GM23338 (cell line): ENCODE measurements at regions not wholly inside any gene's neighbourhood (a gene's known extent, or its start where the extent isn't known, plus 50 kb on each side); places are given as distances from the start of the nearest gene placed in this dataset.

Source experiments
- ATAC-seq: fragments of 200-7000 bp; cut with Tn5 transposase; 3 replicates; pipeline ENCODE4 v1.9.1; 2020
- DNase-seq: peaks from one replicate; pipeline ENCODE4 v3.0.0-alpha.2; 2015; ENCODE audit warnings: low spot score
- H2AFZ ChIP-seq: fragments of 200-600 bp; sonication (generic); 2 replicates; pipeline ENCODE4 v1.8.0; 2016; ENCODE audit warnings: antibody characterized with exemption, mild to moderate bottlenecking, moderate library complexity
- H3F3A ChIP-seq: fragments of 200-600 bp; sonication (generic); replicated peaks from 2 replicates; pipeline ENCODE4 v1.8.0; 2017; ENCODE audit warnings: antibody characterized with exemption, mixed run types, low read depth
- H3K27ac ChIP-seq: fragments of 200-600 bp; sonication (generic); 2 replicates; pipeline ENCODE4 v1.6.1; 2016; ENCODE audit warnings: low read depth
- H3K27me3 ChIP-seq: fragments of 200-600 bp; sonication (generic); 2 replicates; pipeline ENCODE4 v1.8.0; 2016; ENCODE audit warnings: mild to moderate bottlenecking, mixed run types, moderate library complexity; ENCODE audit not compliant: insufficient read depth
- H3K36me3 ChIP-seq: fragments of 200-600 bp; sonication (generic); 2 replicates; pipeline ENCODE4 v1.8.0; 2016; ENCODE audit warnings: mild to moderate bottlenecking; ENCODE audit not compliant: insufficient read depth
- H3K4me1 ChIP-seq: fragments of 200-600 bp; sonication (generic); 2 replicates; pipeline ENCODE4 v1.8.0; 2016; ENCODE audit warnings: mild to moderate bottlenecking, moderate library complexity; ENCODE audit not compliant: insufficient read depth
- H3K4me2 ChIP-seq: fragments of 200-600 bp; sonication (generic); 2 replicates; pipeline ENCODE4 v1.7.1; 2017; ENCODE audit warnings: mixed run types
- H3K4me3 ChIP-seq: fragments of 200-600 bp; sonication (generic); 2 replicates; pipeline ENCODE4 v1.6.1; 2016; ENCODE audit warnings: mixed run types
- H3K79me2 ChIP-seq: fragments of 200-600 bp; sonication (generic); replicated peaks from 2 replicates; pipeline ENCODE4 v1.8.0; 2017; ENCODE audit warnings: mild to moderate bottlenecking; ENCODE audit not compliant: insufficient read depth
- H3K9me2 ChIP-seq: fragments of 200-600 bp; sonication (generic); 2 replicates; pipeline ENCODE4 v1.8.0; 2017; ENCODE audit not compliant: insufficient read depth
- H4K20me1 ChIP-seq: fragments of 200-600 bp; sonication (generic); replicated peaks from 2 replicates; pipeline ENCODE4 v1.8.0; 2017; ENCODE audit warnings: mild to moderate bottlenecking; ENCODE audit not compliant: insufficient read depth
- H3K27ac Mint-ChIP-seq: 2 replicates; pipeline ENCODE4 v1.8.0; 2020; ENCODE audit warnings: inconsistent platforms, mild to moderate bottlenecking, moderate library complexity, mixed read lengths
- H3K27me3 Mint-ChIP-seq: 3 replicates; pipeline ENCODE4 v1.8.0; 2022; ENCODE audit warnings: low read depth, mild to moderate bottlenecking, moderate library complexity, mixed read lengths, inconsistent platforms; ENCODE audit not compliant: insufficient read depth, poor library complexity
- H3K36me3 Mint-ChIP-seq: 3 replicates; pipeline ENCODE4 v1.8.0; 2021; ENCODE audit warnings: low read depth, mild to moderate bottlenecking, inconsistent platforms, moderate library complexity, mixed read lengths
- H3K4me1 Mint-ChIP-seq: 3 replicates; pipeline ENCODE4 v1.8.0; 2020; ENCODE audit warnings: mild to moderate bottlenecking, inconsistent platforms, mixed read lengths
- H3K4me3 Mint-ChIP-seq: 3 replicates; pipeline ENCODE4 v1.8.0; 2021; ENCODE audit warnings: moderate library complexity, mild to moderate bottlenecking, inconsistent platforms, mixed read lengths
- H3K9me3 Mint-ChIP-seq: 3 replicates; pipeline ENCODE4 v1.8.0; 2020; ENCODE audit warnings: moderate library complexity, mild to moderate bottlenecking, inconsistent platforms, mixed read lengths
- CREB1 ChIP-seq: fragments of 250-450 bp; sonication (Bioruptor Pico); IDR thresholded peaks from 2 replicates; pipeline ENCODE4 v1.5.0; 2020; ENCODE audit warnings: low read depth, mild to moderate bottlenecking, moderate library complexity
- EZH2 ChIP-seq: fragments of 200-600 bp; sonication (generic); IDR thresholded peaks from one replicate; pipeline ENCODE4 v1.8.0; 2017; ENCODE audit warnings: antibody characterized with exemption, mild to moderate bottlenecking, low read depth; ENCODE audit not compliant: unreplicated experiment
- EZH2phosphoT487 ChIP-seq: fragments of 200-600 bp; sonication (generic); IDR thresholded peaks from one replicate; pipeline ENCODE4 v1.8.1; 2018; ENCODE audit warnings: antibody characterized with exemption; ENCODE audit not compliant: unreplicated experiment
- JUNB ChIP-seq: IDR thresholded peaks from one replicate; pipeline ENCODE4 v1.6.1; 2016; ENCODE audit warnings: antibody characterized with exemption; ENCODE audit not compliant: unreplicated experiment
- NANOG ChIP-seq: IDR thresholded peaks from 2 replicates; pipeline ENCODE4 v1.6.1; 2016; ENCODE audit warnings: antibody characterized with exemption, borderline replicate concordance
- POLR2AphosphoS5 ChIP-seq: IDR thresholded peaks from 2 replicates; pipeline ENCODE4 v1.6.1; 2016; ENCODE audit warnings: antibody characterized with exemption, low read depth
- STAT1 ChIP-seq: IDR thresholded peaks from one replicate; pipeline ENCODE4 v1.6.1; 2016; ENCODE audit warnings: antibody characterized with exemption; ENCODE audit not compliant: unreplicated experiment
- ZNF114 ChIP-seq: fragments of 250-450 bp; sonication (Bioruptor Pico); IDR thresholded peaks from 2 replicates; pipeline ENCODE4 v1.5.0; 2020; ENCODE audit warnings: mild to moderate bottlenecking, moderate library complexity
- ZNF331 ChIP-seq: fragments of 250-450 bp; sonication (Bioruptor Pico); IDR thresholded peaks from 2 replicates; pipeline ENCODE4 v1.5.0; 2020; ENCODE audit warnings: low read depth, mild to moderate bottlenecking, moderate library complexity
- TF ChIP-seq, protein P1 (sequence below): fragments of 250-450 bp; sonication (Bioruptor Pico); IDR thresholded peaks from 2 replicates; pipeline ENCODE4 v1.5.0; 2020; ENCODE audit warnings: mild to moderate bottlenecking, moderate library complexity
- TF ChIP-seq, protein P2 (sequence below): IDR thresholded peaks from one replicate; pipeline ENCODE4 v1.6.1; 2018; ENCODE audit warnings: antibody characterized with exemption; ENCODE audit not compliant: unreplicated experiment
- TF ChIP-seq, protein P3 (sequence below): IDR thresholded peaks from 2 replicates; pipeline ENCODE4 v1.6.1; 2016; ENCODE audit warnings: antibody characterized with exemption
- TF ChIP-seq, protein P4 (sequence below), 2 experiments: fragments of 200-600 bp in 1 of 2; sonication (generic) in 1 of 2; conservative IDR thresholded peaks; 2 replicates each; pipeline versions ENCODE4 v1.5.1 to v1.6.1; 2016 to 2017; ENCODE audit warnings: antibody characterized with exemption in 2 of 2, low read depth in 2 of 2, mild to moderate bottlenecking in 2 of 2, moderate library complexity in 1 of 2

DNA sequence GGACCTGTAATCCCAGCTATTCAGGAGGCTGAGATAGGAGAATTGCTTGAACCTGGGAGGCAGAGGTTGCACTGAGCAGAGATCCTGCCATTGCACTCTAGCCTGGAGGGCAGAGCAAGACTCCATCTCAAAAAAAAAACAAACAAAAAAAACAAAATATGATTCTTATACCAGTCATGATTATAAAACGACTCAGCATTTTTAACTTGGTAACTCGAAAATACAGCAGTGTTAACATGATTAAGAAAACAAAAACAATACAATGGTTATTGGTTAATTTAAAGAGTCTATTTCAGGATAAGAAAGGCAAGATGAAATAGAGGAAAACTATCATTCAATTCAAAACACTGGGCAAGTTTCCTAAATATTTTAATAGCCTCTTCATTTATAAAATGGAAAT is 865.3 kb downstream of the PCDH7 start:
- no peak overlapping the region for H3K4me3 ChIP-seq
- no peaks in the 10 kb centered on the region for H3K27me3 ChIP-seq
- no peaks in the 10 kb centered on the region for H4K20me1 ChIP-seq
- ATAC-seq: no peak
- no peaks in the 10 kb centered on the region for H3F3A ChIP-seq
- Mint-ChIP-seq H3K27ac (no peak overlapping the region), H3K27me3 (no peaks in the 10 kb centered on the region), H3K4me3 (no peak overlapping the region), H3K4me1 (no peaks in the 10 kb centered on the region), H3K9me3 (no peaks in the 10 kb centered on the region), H3K36me3 (no peaks in the 10 kb centered on the region)
- no peaks in the 10 kb centered on the region for H3K9me2 ChIP-seq
- DNase-seq: no peak
- H3K27ac ChIP-seq: no peak overlapping the region
- H3K79me2 ChIP-seq: no peaks in the 10 kb centered on the region
- H3K36me3 ChIP-seq: no peaks in the 10 kb centered on the region
- TF ChIP-seq EZH2phosphoT487: no peak
- TF ChIP-seq, protein P1, sequence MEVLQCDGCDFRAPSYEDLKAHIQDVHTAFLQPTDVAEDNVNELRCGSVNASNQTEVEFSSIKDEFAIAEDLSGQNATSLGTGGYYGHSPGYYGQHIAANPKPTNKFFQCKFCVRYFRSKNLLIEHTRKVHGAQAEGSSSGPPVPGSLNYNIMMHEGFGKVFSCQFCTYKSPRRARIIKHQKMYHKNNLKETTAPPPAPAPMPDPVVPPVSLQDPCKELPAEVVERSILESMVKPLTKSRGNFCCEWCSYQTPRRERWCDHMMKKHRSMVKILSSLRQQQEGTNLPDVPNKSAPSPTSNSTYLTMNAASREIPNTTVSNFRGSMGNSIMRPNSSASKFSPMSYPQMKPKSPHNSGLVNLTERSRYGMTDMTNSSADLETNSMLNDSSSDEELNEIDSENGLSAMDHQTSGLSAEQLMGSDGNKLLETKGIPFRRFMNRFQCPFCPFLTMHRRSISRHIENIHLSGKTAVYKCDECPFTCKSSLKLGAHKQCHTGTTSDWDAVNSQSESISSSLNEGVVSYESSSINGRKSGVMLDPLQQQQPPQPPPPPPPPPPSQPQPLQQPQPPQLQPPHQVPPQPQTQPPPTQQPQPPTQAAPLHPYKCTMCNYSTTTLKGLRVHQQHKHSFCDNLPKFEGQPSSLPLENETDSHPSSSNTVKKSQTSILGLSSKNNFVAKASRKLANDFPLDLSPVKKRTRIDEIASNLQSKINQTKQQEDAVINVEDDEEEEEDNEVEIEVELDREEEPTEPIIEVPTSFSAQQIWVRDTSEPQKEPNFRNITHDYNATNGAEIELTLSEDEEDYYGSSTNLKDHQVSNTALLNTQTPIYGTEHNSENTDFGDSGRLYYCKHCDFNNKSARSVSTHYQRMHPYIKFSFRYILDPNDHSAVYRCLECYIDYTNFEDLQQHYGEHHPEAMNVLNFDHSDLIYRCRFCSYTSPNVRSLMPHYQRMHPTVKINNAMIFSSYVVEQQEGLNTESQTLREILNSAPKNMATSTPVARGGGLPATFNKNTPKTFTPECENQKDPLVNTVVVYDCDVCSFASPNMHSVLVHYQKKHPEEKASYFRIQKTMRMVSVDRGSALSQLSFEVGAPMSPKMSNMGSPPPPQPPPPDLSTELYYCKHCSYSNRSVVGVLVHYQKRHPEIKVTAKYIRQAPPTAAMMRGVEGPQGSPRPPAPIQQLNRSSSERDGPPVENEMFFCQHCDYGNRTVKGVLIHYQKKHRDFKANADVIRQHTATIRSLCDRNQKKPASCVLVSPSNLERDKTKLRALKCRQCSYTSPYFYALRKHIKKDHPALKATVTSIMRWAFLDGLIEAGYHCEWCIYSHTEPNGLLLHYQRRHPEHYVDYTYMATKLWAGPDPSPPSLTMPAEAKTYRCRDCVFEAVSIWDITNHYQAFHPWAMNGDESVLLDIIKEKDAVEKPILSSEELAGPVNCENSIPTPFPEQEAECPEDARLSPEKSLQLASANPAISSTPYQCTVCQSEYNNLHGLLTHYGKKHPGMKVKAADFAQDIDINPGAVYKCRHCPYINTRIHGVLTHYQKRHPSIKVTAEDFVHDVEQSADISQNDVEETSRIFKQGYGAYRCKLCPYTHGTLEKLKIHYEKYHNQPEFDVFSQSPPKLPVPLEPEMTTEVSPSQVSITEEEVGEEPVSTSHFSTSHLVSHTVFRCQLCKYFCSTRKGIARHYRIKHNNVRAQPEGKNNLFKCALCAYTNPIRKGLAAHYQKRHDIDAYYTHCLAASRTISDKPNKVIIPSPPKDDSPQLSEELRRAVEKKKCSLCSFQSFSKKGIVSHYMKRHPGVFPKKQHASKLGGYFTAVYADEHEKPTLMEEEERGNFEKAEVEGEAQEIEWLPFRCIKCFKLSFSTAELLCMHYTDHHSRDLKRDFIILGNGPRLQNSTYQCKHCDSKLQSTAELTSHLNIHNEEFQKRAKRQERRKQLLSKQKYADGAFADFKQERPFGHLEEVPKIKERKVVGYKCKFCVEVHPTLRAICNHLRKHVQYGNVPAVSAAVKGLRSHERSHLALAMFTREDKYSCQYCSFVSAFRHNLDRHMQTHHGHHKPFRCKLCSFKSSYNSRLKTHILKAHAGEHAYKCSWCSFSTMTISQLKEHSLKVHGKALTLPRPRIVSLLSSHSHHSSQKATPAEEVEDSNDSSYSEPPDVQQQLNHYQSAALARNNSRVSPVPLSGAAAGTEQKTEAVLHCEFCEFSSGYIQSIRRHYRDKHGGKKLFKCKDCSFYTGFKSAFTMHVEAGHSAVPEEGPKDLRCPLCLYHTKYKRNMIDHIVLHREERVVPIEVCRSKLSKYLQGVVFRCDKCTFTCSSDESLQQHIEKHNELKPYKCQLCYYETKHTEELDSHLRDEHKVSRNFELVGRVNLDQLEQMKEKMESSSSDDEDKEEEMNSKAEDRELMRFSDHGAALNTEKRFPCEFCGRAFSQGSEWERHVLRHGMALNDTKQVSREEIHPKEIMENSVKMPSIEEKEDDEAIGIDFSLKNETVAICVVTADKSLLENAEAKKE (CRISPR knock-in tag): no peak
- no peak for TF ChIP-seq ZNF114 (CRISPR knock-in tag)
- TF ChIP-seq JUNB: no peak
- TF ChIP-seq, protein P2, sequence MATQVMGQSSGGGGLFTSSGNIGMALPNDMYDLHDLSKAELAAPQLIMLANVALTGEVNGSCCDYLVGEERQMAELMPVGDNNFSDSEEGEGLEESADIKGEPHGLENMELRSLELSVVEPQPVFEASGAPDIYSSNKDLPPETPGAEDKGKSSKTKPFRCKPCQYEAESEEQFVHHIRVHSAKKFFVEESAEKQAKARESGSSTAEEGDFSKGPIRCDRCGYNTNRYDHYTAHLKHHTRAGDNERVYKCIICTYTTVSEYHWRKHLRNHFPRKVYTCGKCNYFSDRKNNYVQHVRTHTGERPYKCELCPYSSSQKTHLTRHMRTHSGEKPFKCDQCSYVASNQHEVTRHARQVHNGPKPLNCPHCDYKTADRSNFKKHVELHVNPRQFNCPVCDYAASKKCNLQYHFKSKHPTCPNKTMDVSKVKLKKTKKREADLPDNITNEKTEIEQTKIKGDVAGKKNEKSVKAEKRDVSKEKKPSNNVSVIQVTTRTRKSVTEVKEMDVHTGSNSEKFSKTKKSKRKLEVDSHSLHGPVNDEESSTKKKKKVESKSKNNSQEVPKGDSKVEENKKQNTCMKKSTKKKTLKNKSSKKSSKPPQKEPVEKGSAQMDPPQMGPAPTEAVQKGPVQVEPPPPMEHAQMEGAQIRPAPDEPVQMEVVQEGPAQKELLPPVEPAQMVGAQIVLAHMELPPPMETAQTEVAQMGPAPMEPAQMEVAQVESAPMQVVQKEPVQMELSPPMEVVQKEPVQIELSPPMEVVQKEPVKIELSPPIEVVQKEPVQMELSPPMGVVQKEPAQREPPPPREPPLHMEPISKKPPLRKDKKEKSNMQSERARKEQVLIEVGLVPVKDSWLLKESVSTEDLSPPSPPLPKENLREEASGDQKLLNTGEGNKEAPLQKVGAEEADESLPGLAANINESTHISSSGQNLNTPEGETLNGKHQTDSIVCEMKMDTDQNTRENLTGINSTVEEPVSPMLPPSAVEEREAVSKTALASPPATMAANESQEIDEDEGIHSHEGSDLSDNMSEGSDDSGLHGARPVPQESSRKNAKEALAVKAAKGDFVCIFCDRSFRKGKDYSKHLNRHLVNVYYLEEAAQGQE: no peak
- TF ChIP-seq CREB1 (CRISPR knock-in tag): no peak
- no peak for TF ChIP-seq EZH2
- TF ChIP-seq, protein P3, sequence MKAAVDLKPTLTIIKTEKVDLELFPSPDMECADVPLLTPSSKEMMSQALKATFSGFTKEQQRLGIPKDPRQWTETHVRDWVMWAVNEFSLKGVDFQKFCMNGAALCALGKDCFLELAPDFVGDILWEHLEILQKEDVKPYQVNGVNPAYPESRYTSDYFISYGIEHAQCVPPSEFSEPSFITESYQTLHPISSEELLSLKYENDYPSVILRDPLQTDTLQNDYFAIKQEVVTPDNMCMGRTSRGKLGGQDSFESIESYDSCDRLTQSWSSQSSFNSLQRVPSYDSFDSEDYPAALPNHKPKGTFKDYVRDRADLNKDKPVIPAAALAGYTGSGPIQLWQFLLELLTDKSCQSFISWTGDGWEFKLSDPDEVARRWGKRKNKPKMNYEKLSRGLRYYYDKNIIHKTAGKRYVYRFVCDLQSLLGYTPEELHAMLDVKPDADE: no peak
- TF ChIP-seq, protein P4, sequence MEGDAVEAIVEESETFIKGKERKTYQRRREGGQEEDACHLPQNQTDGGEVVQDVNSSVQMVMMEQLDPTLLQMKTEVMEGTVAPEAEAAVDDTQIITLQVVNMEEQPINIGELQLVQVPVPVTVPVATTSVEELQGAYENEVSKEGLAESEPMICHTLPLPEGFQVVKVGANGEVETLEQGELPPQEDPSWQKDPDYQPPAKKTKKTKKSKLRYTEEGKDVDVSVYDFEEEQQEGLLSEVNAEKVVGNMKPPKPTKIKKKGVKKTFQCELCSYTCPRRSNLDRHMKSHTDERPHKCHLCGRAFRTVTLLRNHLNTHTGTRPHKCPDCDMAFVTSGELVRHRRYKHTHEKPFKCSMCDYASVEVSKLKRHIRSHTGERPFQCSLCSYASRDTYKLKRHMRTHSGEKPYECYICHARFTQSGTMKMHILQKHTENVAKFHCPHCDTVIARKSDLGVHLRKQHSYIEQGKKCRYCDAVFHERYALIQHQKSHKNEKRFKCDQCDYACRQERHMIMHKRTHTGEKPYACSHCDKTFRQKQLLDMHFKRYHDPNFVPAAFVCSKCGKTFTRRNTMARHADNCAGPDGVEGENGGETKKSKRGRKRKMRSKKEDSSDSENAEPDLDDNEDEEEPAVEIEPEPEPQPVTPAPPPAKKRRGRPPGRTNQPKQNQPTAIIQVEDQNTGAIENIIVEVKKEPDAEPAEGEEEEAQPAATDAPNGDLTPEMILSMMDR (conservative IDR thresholded peaks at IDR 0.05; ENCODE audit: low read depth in 2 of 2): no peak
- TF ChIP-seq NANOG: no peak
- no peak for TF ChIP-seq POLR2AphosphoS5
- no peak for TF ChIP-seq STAT1
- no peak for TF ChIP-seq ZNF331 (CRISPR knock-in tag)
- no peak overlapping the region for H2AFZ ChIP-seq
- no peaks in the 10 kb centered on the region for H3K4me1 ChIP-seq
- H3K4me2 ChIP-seq: no peak overlapping the region
